HG02798 (cell line): ENCODE measurements at regions not wholly inside any gene's neighbourhood (a gene's known extent, or its start where the extent isn't known, plus 50 kb on each side); places are given as distances from the start of the nearest gene placed in this dataset.
"Not testable (repeated sequence)": the region's sequence is repeated elsewhere in the genome, so short reads cannot be mapped to it uniquely, and the experiment has no call there.

Source experiments
- ATAC-seq: cut with Tn5 transposase; IDR thresholded peaks from one replicate; pipeline ENCODE4 v1.9.1; 2021; ENCODE audit warnings: mild to moderate bottlenecking; ENCODE audit not compliant: unreplicated experiment, poor library complexity

GRCh38 chr14:84095681-84096080 lies 1434.3 kb upstream of the FLRT2 start:
- ATAC-seq, result no peak

- no peak for ATAC-seq
These were observed 1431.7 kb upstream of the FLRT2 start for GRCh38 chr14:84098261-84098660.

- not testable (repeated sequence) for ATAC-seq
These were observed 1430.4 kb upstream of the FLRT2 start for GRCh38 chr14:84099560-84099959.

GRCh38 chr14:84107835-84108343 lies 1422.1 kb upstream of the FLRT2 start:
- no peak for ATAC-seq

GRCh38 chr14:84108746-84109457 lies 1421.0 kb upstream of the FLRT2 start:
- no peak for ATAC-seq

- no peak for ATAC-seq
These were observed 1417.4 kb upstream of the FLRT2 start for GRCh38 chr14:84112589-84112988.

GRCh38 chr14:84125676-84126075 lies 1404.3 kb upstream of the FLRT2 start:
- no peak for ATAC-seq

- ATAC-seq, result no peak
These were observed 1402.4 kb upstream of the FLRT2 start for GRCh38 chr14:84127495-84127894.

GRCh38 chr14:84128050-84128449 lies 1401.9 kb upstream of the FLRT2 start:
- no peak for ATAC-seq

GRCh38 chr14:84129007-84129406 lies 1400.9 kb upstream of the FLRT2 start:
- no peak for ATAC-seq

- no peak for ATAC-seq
These were observed 1400.0 kb upstream of the FLRT2 start for GRCh38 chr14:84129941-84130340.

- ATAC-seq, result no peak
These were observed 1398.0 kb upstream of the FLRT2 start for GRCh38 chr14:84131924-84132323.

- ATAC-seq, result no peak
These were observed 1385.8 kb upstream of the FLRT2 start for GRCh38 chr14:84144166-84144565.

- ATAC-seq, result no peak
These were observed 1377.5 kb upstream of the FLRT2 start for GRCh38 chr14:84152452-84152851.

- no peak for ATAC-seq
These were observed 1367.3 kb upstream of the FLRT2 start for GRCh38 chr14:84162633-84163032.

- ATAC-seq, result no peak
These were observed 1362.9 kb upstream of the FLRT2 start for GRCh38 chr14:84167026-84167425.

- ATAC-seq, result no peak
These were observed 1349.6 kb upstream of the FLRT2 start for GRCh38 chr14:84180336-84180735.

- ATAC-seq, result no peak
These were observed 1348.9 kb upstream of the FLRT2 start for GRCh38 chr14:84181072-84181471.

- no peak for ATAC-seq
These were observed 1334.4 kb upstream of the FLRT2 start for GRCh38 chr14:84195514-84195913.

- no peak for ATAC-seq
These were observed 1332.2 kb upstream of the FLRT2 start for GRCh38 chr14:84197704-84198103.

GRCh38 chr14:84202486-84202885 lies 1327.5 kb upstream of the FLRT2 start:
- no peak for ATAC-seq

- no peak for ATAC-seq
These were observed 1326.0 kb upstream of the FLRT2 start for GRCh38 chr14:84203896-84204295.
